Muscle layer of colon (tissue), 2 donors: ENCODE measurements at regions not wholly inside any gene's neighbourhood (a gene's known extent, or its start where the extent isn't known, plus 50 kb on each side); places are given as distances from the start of the nearest gene placed in this dataset.
"Not testable (repeated sequence)": the region's sequence is repeated elsewhere in the genome, so short reads cannot be mapped to it uniquely, and the experiment has no call there.

Experiments used
- H3K27ac ChIP-seq: one replicate; pipeline ENCODE4 v1.7.0; 2013; ENCODE audit warnings: low read depth, mild to moderate bottlenecking, low read length, moderate library complexity
- H3K27me3 ChIP-seq, 2 donors: one replicate each; pipeline ENCODE4 v1.7.0; 2013; ENCODE audit warnings: low read length in 2 of 2, mild to moderate bottlenecking in 2 of 2; ENCODE audit not compliant: insufficient read depth in 2 of 2, control insufficient read depth in 1 of 2
- H3K36me3 ChIP-seq: one replicate; pipeline ENCODE4 v1.7.0; 2013; ENCODE audit warnings: mild to moderate bottlenecking, low read length; ENCODE audit not compliant: insufficient read depth
- H3K4me1 ChIP-seq: one replicate; pipeline ENCODE4 v1.7.0; 2013; ENCODE audit warnings: mild to moderate bottlenecking, low read length; ENCODE audit not compliant: insufficient read depth
- H3K4me3 ChIP-seq, 2 donors: one replicate each; pipeline ENCODE4 v1.7.0; 2013; ENCODE audit warnings: low read length in 2 of 2, low read depth in 1 of 2, mild to moderate bottlenecking in 1 of 2, moderate library complexity in 1 of 2
- H3K9ac ChIP-seq: one replicate; pipeline ENCODE4 v1.7.0; 2013; ENCODE audit warnings: low read length
- H3K9me3 ChIP-seq: one replicate; pipeline ENCODE4 v1.7.0; 2013; ENCODE audit warnings: mild to moderate bottlenecking, low read length
- donor health status: abdominal sarcoma.
- donor health status: Adenocarcinoma of cecum.

DNA sequence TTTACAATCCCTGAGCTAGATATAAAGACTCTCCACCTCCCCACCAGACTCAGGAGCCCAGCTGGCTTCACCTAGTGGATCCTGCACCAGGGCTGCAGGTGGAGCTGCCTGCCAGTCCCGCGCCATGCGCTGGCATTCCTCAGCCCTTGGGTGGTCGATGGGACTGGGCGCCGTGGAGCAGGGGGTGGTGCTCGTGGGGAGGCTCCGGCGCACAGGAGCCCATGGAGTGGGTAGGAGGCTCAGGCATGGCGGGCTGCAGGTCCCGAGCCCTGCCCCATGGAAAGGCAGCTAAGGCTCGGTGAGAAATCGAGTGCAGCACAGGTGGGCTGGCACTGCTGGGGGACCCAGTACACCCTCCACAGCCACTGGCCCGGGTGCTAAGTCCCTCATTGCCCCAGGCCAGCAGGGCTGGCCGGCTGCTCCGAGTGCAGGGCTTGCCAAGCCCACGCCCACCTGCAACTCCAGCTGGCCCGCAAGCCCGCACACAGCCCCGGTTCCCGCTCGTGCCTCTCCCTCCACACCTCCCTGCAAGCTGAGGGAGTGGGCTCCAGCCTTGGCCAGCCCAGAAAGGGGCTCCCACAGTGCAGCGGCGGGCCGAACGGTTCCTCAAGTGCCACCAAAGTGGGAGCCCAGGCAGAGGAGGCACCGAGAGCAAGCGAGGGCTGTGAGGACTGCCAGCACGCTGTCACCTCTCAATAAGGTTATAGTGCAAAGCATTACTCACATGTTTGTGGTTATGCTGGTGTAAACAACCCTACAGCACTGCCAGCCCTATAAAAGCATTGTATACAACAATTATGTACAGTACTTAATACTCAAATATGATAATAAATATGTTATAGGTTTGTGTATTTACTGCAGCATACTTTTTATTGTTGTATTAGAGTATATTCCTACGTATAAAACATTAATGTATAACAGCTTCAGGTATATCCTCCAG lies 757.3 kb downstream of the SLC6A15 start:
- H3K9me3 ChIP-seq, result not testable (repeated sequence)

DNA sequence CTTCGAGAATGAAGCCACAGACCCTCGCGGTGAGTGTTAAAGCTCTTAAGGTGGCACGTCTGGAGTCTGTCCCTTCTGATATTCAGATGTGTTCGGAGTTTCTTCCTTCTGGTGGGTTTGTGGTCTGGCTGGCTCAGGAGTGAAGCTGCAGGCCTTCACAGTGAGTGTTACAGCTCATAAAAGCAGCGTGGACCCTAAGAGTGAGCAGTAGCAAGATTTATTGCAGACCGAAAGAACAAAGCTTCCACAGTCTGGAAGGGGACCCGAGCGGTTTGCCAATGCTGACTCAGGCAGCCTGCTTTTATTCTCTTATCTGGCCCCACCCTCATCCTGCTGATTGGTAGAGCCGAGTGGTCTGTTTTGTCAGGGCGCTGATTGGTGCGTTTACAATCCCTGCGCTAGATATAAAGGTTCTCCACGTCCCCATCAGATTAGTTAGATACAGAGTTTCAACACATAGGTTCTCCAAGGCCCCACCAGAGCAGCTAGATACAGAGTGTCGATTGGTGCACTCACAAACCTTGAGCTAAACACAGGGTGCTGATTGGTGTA lies 758.1 kb downstream of the SLC6A15 start:
- not testable (repeated sequence) for H3K4me3 ChIP-seq, H3K9me3 ChIP-seq, H3K4me1 ChIP-seq, H3K27ac ChIP-seq, H3K27me3 ChIP-seq, H3K36me3 ChIP-seq, H3K9ac ChIP-seq

More for the DNA sequence above, 757.3 kb downstream of the SLC6A15 start:
- not testable (repeated sequence) for H3K4me1 ChIP-seq, H3K4me3 ChIP-seq, H3K27me3 ChIP-seq, H3K36me3 ChIP-seq, H3K9ac ChIP-seq, H3K27ac ChIP-seq

DNA sequence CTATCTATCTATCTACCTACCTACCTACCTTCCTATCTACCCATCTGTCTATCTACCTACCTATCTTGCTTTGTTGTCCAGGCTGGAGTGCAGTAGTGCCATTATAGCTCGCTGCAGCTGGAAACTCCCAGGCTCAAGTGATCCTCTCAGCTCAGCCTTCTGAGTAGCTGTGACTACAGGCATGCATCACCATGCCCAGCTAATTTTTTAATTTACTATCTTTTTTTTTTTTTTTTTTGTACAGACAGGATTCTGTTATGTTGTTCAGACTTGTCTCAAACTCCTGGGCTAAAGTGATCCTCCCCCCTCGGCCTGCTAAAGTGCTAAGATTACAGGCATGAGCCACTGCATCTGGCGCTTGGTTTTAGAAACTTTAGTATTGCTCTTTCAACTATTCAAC lies 762.4 kb downstream of the SLC6A15 start:
- H3K36me3 ChIP-seq, result no peaks in the 10 kb centered on the region
- H3K27me3 ChIP-seq, result no peaks in the 10 kb centered on the region
- H3K9ac ChIP-seq, result no peak overlapping the region
- H3K4me3 ChIP-seq, result no peak overlapping the region
- H3K27ac ChIP-seq, result no peak overlapping the region
- no peaks in the 10 kb centered on the region for H3K9me3 ChIP-seq
- no peaks in the 10 kb centered on the region for H3K4me1 ChIP-seq

DNA sequence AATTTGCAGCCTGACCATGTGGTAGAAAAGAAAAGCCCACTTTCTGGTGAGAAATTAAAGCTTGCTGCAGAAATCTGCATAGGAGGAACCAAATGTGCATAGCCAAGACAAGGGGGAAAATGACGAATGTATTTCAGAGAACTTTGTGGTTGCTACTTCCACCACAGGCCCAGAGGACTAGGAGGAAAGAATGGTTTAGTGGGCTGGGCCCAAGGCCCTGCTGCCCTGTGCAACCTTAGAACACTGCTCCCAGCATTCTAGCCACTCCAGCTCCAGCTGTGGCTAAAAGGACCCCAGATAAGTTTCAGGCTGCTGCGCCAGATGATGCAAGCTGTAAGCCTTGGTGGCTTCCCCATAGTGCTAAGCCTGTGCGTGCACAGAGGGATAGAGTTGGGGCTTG lies 764.3 kb downstream of the SLC6A15 start:
- no peaks in the 10 kb centered on the region for H3K36me3 ChIP-seq
- no peaks in the 10 kb centered on the region for H3K9me3 ChIP-seq
- H3K4me3 ChIP-seq, result no peak overlapping the region
- no peak overlapping the region for H3K9ac ChIP-seq
- H3K4me1 ChIP-seq, result no peaks in the 10 kb centered on the region
- no peaks in the 10 kb centered on the region for H3K27me3 ChIP-seq
- no peak overlapping the region for H3K27ac ChIP-seq

GRCh38 chr12:84136862-84137367 lies 775.7 kb downstream of the SLC6A15 start:
- no peaks in the 10 kb centered on the region for H3K27me3 ChIP-seq
- no peaks in the 10 kb centered on the region for H3K9me3 ChIP-seq
- H3K36me3 ChIP-seq, result no peaks in the 10 kb centered on the region
- H3K4me1 ChIP-seq, result no peaks in the 10 kb centered on the region
- H3K27ac ChIP-seq, result no peak overlapping the region
- H3K4me3 ChIP-seq, result no peak overlapping the region
- no peak overlapping the region for H3K9ac ChIP-seq

- Histone ChIP-seq H3K4me1 (no peaks in the 10 kb centered on the region), H3K27ac (no peak overlapping the region), H3K9me3 (no peaks in the 10 kb centered on the region), H3K36me3 (no peaks in the 10 kb centered on the region), H3K9ac (no peak overlapping the region), H3K27me3 (no peaks in the 10 kb centered on the region), H3K4me3 (no peak overlapping the region)
These were observed 776.9 kb downstream of the SLC6A15 start for GRCh38 chr12:84135586-84136279.

DNA sequence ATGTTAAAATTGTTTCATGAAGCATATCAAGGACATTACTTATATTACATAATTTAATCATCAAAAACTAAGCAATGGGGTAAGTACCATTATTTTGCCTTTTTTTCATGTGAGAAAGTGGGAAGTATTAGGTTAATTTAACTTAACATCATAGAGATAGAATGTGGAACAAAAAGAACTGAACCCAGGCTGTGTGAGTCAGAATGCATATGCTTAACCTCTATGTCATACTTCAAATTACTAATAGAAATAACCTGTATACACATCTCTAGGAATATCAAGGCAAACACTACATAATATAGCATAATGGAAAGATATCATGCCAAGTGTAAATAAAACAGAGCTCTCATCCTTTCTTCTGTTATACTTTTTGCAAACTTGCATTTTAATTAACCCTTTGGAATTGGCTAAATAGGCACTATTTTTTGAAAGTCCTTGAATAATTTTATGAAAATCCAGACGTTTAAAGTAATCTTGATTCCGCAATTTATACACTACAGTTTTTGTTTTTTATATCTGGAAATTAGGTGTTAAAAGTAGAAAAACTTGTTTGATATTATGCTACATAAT lies 777.7 kb downstream of the SLC6A15 start:
- no peaks in the 10 kb centered on the region for H3K36me3 ChIP-seq
- no peak overlapping the region for H3K9ac ChIP-seq
- H3K27ac ChIP-seq, result no peak overlapping the region
- no peaks in the 10 kb centered on the region for H3K4me1 ChIP-seq
- no peaks in the 10 kb centered on the region for H3K27me3 ChIP-seq
- H3K9me3 ChIP-seq, result no peaks in the 10 kb centered on the region
- H3K4me3 ChIP-seq, result no peak overlapping the region

DNA sequence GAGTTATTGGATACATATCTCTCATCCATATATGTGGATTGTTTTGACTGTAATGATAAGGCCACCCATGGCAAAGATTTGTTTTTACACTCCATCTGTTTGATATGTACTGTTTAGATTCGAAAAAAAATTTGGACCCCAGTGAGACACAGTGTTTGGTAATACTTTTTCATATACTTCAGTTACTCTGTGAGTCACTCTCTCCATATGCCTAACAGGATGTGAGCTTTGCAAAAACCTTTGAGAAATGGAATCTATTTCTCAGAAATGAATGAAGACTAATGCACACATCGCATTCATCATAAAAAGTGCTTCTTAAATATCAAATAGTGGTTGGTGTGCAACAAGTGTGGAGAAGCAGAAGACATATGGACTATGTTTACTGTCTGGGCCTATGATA lies 781.5 kb downstream of the SLC6A15 start:
- Histone ChIP-seq H3K36me3 (no peaks in the 10 kb centered on the region), H3K4me3 (no peak overlapping the region), H3K9me3 (no peaks in the 10 kb centered on the region), H3K27me3 (no peaks in the 10 kb centered on the region), H3K9ac (no peak overlapping the region), H3K27ac (no peak overlapping the region), H3K4me1 (no peaks in the 10 kb centered on the region)

DNA sequence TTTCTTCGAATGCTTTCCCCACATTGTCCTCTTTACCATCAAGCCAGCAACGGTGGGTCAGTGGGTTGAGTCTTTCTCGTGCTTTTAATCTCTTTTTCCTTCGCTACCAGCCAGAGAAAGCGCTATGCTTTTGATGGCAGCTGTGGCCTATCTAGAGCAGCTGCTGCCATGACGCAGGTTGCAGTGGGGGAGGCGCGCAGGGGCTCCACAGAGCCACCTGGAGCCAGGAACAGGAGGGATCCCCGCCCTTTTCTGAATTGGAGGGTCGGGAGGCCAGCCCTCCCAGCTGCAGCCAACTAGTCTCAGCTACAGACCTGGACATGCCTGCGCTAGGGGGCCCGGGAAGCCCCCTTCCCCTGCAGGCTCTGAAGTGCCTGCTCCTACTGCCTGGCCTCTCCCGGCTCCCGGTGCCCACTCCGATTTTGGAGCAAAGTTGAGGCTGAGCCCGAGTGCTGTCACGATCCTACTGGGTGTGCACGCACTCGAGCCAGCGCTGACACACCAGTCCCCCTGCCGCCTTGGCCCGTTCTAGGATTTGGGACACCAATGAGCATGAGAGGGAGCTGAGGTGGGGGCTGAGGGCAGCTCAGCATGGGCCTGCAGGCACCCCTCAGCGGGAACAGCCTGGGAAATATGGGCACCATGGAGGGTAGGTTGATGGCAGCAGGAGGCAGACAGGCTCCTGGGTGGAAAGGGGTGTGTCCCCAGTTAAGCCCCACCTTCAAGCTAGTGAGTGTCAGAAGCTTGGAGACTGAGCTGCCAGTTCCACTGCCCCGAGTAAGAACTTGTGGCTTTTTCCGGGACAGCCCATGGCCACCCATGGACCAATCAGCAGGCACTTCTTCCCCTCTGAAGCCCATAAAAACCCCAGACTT lies 784.2 kb downstream of the SLC6A15 start:
- Histone ChIP-seq H3K27me3 (no peaks in the 10 kb centered on the region), H3K27ac (no peak overlapping the region), H3K4me1 (no peaks in the 10 kb centered on the region), H3K4me3 (no peak overlapping the region), H3K9me3 (no peaks in the 10 kb centered on the region), H3K36me3 (no peaks in the 10 kb centered on the region), H3K9ac (no peak overlapping the region)

DNA sequence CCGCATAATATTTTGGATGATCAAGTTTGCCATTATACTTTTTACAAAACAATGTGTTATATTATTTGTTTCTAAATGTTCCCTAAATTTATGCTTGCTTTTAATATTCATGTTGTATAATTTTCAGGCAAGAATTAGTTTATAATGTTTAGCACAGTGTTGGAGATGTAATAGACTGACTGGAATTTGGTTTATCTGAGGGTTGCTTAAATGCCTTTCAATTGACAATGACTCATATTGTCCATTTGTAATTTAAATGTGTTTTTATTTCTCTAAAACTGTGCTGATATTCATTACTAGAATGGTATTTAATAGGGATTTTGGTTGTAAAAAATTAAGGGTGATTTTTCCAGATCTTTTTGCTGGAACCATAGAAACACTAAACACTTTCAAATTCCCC lies 788.4 kb downstream of the SLC6A15 start:
- H3K4me3 ChIP-seq, result no peak overlapping the region
- H3K9me3 ChIP-seq, result no peaks in the 10 kb centered on the region
- H3K9ac ChIP-seq, result no peak overlapping the region
- no peaks in the 10 kb centered on the region for H3K36me3 ChIP-seq
- H3K27ac ChIP-seq, result no peak overlapping the region
- H3K4me1 ChIP-seq, result no peaks in the 10 kb centered on the region
- no peaks in the 10 kb centered on the region for H3K27me3 ChIP-seq
